ENCODE measurements at regions not wholly inside any gene's neighbourhood (a gene's known extent, or its start where the extent isn't known, plus 50 kb on each side); places are given as distances from the start of the nearest gene placed in this dataset.

DNA sequence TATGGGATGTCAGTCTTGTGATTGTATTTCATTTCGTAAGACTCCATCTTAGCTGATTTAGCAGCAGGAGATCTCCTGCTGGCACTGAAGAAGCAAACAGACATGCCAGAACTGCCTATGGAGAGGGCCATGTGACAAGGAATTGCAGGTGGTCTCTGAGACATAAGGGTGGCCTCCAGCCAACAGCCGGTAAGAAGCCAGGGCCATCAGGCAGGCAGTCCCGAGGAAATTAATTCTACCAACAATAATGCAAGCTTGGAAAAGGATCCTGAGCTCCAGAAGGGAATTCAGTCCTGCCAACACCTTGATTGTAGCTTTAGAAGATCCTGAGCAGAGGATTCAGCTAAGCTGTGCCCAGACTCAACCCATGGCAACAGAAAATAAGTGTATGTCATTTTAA is 87.1 kb upstream of the DNAJC10 start:
- no peaks in the 10 kb centered on the region for H3K27me3 ChIP-seq (ENCODE audit: control insufficient read depth, insufficient read depth, low read length)
- H3K4me3 ChIP-seq (ENCODE audit: low read depth, low read length), result no peak overlapping the region
- no peak for DNase-seq (ENCODE audit: low read depth)
- no peaks in the 10 kb centered on the region for H3K36me3 ChIP-seq (ENCODE audit: control insufficient read depth, insufficient read depth, low read length)
- TF ChIP-seq, protein P1, sequence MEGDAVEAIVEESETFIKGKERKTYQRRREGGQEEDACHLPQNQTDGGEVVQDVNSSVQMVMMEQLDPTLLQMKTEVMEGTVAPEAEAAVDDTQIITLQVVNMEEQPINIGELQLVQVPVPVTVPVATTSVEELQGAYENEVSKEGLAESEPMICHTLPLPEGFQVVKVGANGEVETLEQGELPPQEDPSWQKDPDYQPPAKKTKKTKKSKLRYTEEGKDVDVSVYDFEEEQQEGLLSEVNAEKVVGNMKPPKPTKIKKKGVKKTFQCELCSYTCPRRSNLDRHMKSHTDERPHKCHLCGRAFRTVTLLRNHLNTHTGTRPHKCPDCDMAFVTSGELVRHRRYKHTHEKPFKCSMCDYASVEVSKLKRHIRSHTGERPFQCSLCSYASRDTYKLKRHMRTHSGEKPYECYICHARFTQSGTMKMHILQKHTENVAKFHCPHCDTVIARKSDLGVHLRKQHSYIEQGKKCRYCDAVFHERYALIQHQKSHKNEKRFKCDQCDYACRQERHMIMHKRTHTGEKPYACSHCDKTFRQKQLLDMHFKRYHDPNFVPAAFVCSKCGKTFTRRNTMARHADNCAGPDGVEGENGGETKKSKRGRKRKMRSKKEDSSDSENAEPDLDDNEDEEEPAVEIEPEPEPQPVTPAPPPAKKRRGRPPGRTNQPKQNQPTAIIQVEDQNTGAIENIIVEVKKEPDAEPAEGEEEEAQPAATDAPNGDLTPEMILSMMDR (IDR thresholded peaks at IDR 0.05; ENCODE audit: insufficient read depth, low read length, poor library complexity, severe bottlenecking), result no peak

DNA sequence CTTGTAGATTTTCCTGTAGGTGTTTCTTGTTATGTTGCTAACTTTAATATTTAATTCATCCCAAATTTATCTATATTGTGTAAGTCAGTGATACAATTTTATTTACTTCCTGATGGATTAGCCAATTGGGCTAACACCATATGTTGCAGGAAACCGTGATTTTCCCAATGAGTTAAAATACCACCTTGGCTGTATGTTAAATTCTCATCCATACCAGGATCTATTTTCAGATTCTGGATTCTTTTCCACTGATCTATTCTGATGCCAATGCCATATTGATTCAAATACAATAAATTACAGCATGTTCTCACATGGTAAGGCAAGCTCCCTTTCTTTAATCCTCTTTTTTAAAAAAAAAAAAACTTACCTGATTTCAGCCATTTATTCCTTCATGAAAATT is 85.8 kb upstream of the DNAJC10 start:
- H3K4me3 ChIP-seq (ENCODE audit: low read depth, low read length), result no peak overlapping the region
- TF ChIP-seq, protein P1 (IDR thresholded peaks at IDR 0.05; ENCODE audit: insufficient read depth, low read length, poor library complexity, severe bottlenecking), result no peak
- no peaks in the 10 kb centered on the region for H3K36me3 ChIP-seq (ENCODE audit: control insufficient read depth, insufficient read depth, low read length)
- H3K27me3 ChIP-seq (ENCODE audit: control insufficient read depth, insufficient read depth, low read length), result no peaks in the 10 kb centered on the region
- no peak for DNase-seq (ENCODE audit: low read depth)

DNA sequence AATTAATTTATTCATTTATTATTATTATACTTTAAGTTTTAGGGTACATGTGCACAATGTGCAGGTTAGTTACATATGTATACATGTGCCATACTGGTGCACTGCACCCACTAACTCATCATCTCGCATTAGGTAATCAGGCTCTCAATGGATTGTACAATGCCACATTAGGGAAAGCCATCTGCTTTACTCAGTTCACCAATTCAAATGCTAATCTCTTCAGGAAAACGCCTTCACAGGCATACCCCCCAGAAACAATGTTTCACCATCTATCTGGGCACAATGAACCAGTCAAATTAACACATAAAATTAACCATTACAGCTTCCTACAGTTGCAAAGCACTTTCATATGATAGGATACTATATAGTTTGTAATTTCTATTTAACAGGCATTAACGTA is 84.8 kb upstream of the DNAJC10 start:
- no peak for DNase-seq (ENCODE audit: low read depth)
- TF ChIP-seq, protein P1 (IDR thresholded peaks at IDR 0.05; ENCODE audit: insufficient read depth, low read length, poor library complexity, severe bottlenecking), result no peak

DNA sequence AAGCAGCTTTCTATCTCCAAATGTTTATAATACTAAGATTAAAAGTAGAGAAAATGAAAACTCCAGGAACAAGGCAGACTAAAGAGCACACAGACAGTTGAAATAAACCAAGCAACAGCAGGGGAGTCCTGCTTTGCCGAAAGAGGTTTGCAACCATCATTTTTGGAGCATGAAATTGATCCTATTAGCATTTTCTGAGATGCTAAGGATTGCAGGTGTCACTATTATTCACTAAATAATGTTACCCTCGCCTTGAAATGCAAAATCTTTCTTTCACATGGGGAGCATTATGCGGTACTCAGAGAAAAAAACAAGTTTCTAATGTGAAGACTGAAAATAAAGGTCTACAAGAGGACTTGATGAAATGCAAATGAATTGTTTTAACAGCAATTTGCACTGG is 81.7 kb upstream of the DNAJC10 start:
- H3K4me3 ChIP-seq (ENCODE audit: low read depth, low read length), result no peak overlapping the region
- TF ChIP-seq, protein P1 (IDR thresholded peaks at IDR 0.05; ENCODE audit: insufficient read depth, low read length, poor library complexity, severe bottlenecking), result no peak
- DNase-seq (ENCODE audit: low read depth), result no peak
- H3K36me3 ChIP-seq (ENCODE audit: control insufficient read depth, insufficient read depth, low read length), result no peaks in the 10 kb centered on the region
- no peaks in the 10 kb centered on the region for H3K27me3 ChIP-seq (ENCODE audit: control insufficient read depth, insufficient read depth, low read length)

More for the DNA sequence above, 84.8 kb upstream of the DNAJC10 start:
- H3K36me3 ChIP-seq (ENCODE audit: control insufficient read depth, insufficient read depth, low read length), result no peaks in the 10 kb centered on the region
- H3K27me3 ChIP-seq (ENCODE audit: control insufficient read depth, insufficient read depth, low read length), result no peaks in the 10 kb centered on the region
- H3K4me3 ChIP-seq (ENCODE audit: low read depth, low read length), result no peak overlapping the region

DNA sequence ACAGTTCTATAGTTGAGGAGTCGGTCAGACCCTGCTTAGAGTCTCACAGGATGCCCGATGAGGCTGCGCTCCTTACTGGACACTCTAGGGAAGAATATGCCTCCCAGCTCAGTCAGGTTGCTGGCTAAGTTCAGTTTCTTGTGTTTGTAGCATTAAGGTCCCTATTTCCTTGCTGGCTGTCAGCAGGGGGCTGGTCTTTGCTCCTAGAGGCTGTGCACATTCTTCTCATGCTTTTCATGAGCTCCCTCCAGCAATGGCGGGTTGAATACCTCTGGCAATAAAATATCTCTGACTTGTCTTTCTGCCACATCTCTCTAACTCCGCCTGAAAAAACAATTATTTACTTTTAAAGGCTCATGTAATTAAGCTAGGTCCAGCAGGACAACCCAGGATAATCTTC is 79.4 kb upstream of the DNAJC10 start:
- TF ChIP-seq, protein P1 (IDR thresholded peaks at IDR 0.05; ENCODE audit: insufficient read depth, low read length, poor library complexity, severe bottlenecking), result no peak
- Histone ChIP-seq H3K27me3 (ENCODE audit: control insufficient read depth, insufficient read depth, low read length) (no peaks in the 10 kb centered on the region), H3K36me3 (ENCODE audit: control insufficient read depth, insufficient read depth, low read length) (no peaks in the 10 kb centered on the region), H3K4me3 (ENCODE audit: low read depth, low read length) (no peak overlapping the region)
- DNase-seq (ENCODE audit: low read depth), result no peak

DNA sequence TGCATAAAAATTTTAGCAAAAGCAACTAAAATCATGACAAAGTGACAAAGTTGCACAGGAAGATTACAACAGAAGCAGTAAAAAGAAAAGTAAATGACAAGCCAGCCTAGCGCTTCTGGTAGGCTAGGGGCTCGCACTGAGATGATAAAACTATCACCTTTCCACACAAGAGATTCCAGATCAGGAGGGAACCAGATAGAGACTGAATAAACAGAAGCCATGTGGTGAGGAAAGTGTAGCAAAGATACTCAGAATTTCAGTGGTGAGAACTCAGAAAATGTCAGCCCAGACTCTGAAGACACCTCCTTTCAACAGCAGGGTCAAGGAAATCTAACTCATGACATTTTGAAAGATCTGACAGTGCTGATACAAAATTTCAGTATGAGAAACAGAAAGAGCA is 77.4 kb upstream of the DNAJC10 start:
- no peaks in the 10 kb centered on the region for H3K36me3 ChIP-seq (ENCODE audit: control insufficient read depth, insufficient read depth, low read length)
- no peak for DNase-seq (ENCODE audit: low read depth)
- H3K27me3 ChIP-seq (ENCODE audit: control insufficient read depth, insufficient read depth, low read length), result no peaks in the 10 kb centered on the region
- TF ChIP-seq, protein P1 (IDR thresholded peaks at IDR 0.05; ENCODE audit: insufficient read depth, low read length, poor library complexity, severe bottlenecking), result no peak
- H3K4me3 ChIP-seq (ENCODE audit: low read depth, low read length), result no peak overlapping the region

All from kidney epithelial cell (primary cell).